IPS-18a (cell line): ENCODE measurements at regions not wholly inside any gene's neighbourhood (a gene's known extent, or its start where the extent isn't known, plus 50 kb on each side); places are given as distances from the start of the nearest gene placed in this dataset.

Experiments
- H3K27ac ChIP-seq: one replicate; pipeline ENCODE4 v1.5.1; 2013; ENCODE audit warnings: low read length
- H3K27me3 ChIP-seq: one replicate; pipeline ENCODE4 v1.6.1; 2013; ENCODE audit warnings: mild to moderate bottlenecking, low read length; ENCODE audit not compliant: control insufficient read depth, insufficient read depth
- H3K36me3 ChIP-seq: one replicate; pipeline ENCODE4 v1.6.1; 2013; ENCODE audit warnings: low read depth, low read length; ENCODE audit not compliant: control insufficient read depth
- H3K4me1 ChIP-seq: one replicate; pipeline ENCODE4 v1.6.1; 2013; ENCODE audit warnings: low read depth, low read length; ENCODE audit not compliant: control insufficient read depth
- H3K4me3 ChIP-seq: one replicate; pipeline ENCODE4 v1.5.1; 2013; ENCODE audit warnings: low read length
- H3K9ac ChIP-seq: one replicate; pipeline ENCODE4 v1.6.1; 2013; ENCODE audit warnings: mild to moderate bottlenecking, low read length, moderate library complexity
- H3K9me3 ChIP-seq: one replicate; pipeline ENCODE4 v1.6.1; 2013; ENCODE audit warnings: low read depth, low read length; ENCODE audit not compliant: control insufficient read depth

- Histone ChIP-seq H3K4me1 (peaks cover 3% of the 10 kb centered on the region), H3K36me3 (no peaks in the 10 kb centered on the region), H3K9me3 (no peaks in the 10 kb centered on the region), H3K27me3 (no peaks in the 10 kb centered on the region), H3K4me3 (no peak overlapping the region), H3K9ac (no peak overlapping the region), H3K27ac (no peak overlapping the region)
Observed at GRCh38 chr3:18843188-18843587, 305.1 kb upstream of the KCNH8 start.

- Histone ChIP-seq H3K9ac (no peak overlapping the region), H3K27me3 (no peaks in the 10 kb centered on the region), H3K4me3 (no peak overlapping the region), H3K4me1 (peaks cover 3% of the 10 kb centered on the region), H3K36me3 (no peaks in the 10 kb centered on the region), H3K27ac (no peak overlapping the region), H3K9me3 (no peaks in the 10 kb centered on the region)
Observed at GRCh38 chr3:18841422-18842343, 306.6 kb upstream of the KCNH8 start.

DNA sequence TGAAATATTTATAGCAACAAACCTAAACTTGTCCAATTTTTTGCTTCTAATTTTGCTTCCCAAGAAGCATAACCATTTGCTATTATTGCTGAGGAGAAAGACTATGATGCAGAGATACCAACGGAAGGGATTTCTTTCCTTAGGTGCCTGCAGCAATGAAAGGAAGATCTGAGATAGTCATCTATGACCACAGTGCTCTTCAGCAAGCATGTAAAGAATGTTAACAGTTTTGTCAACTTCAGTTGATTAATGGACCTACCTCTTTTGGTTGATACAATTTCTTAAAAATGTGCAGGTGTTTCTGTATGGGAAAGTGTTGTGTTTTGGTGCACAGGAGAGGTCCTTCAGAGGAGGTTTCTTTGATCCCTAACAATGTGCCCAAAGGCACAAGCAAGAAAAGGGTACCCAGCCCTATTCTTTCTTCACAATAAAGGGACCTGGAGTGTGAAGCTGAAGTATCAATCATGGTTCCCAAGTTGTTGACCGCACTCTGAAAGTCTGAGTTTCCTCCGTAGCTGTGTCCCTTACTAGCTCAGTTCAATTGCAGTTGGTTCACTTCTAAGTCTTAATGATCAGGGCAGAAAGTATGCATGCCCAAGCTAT lies 307.7 kb upstream of the KCNH8 start:
- no peaks in the 10 kb centered on the region for H3K27me3 ChIP-seq
- H3K4me3 ChIP-seq, result no peak overlapping the region
- no peak overlapping the region for H3K27ac ChIP-seq
- H3K9ac ChIP-seq, result no peak overlapping the region
- no peaks in the 10 kb centered on the region for H3K9me3 ChIP-seq
- peaks cover 4% of the 10 kb centered on the region for H3K4me1 ChIP-seq
- no peaks in the 10 kb centered on the region for H3K36me3 ChIP-seq

DNA sequence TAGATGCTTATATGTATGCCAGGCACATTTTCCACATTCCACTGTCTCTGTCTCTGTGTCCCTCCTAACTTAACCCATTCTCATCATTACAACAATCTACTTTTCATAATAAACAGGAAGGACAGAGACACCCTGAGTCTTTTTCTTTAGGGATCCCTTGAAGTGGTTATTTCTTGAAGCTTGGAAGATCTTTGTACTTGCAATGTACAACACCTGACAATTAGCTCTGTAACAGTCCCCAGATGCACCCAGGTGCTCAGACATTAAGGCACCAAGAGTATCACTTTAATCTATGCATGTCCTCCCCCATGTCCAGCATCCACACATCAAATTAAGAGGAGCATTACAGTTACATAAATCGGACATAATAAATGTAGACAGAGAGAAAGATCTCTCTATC lies 309.6 kb upstream of the KCNH8 start:
- Histone ChIP-seq H3K9me3 (no peaks in the 10 kb centered on the region), H3K27me3 (no peaks in the 10 kb centered on the region), H3K9ac (no peak overlapping the region), H3K4me1 (peaks cover 6% of the 10 kb centered on the region), H3K36me3 (no peaks in the 10 kb centered on the region), H3K4me3 (no peak overlapping the region), H3K27ac (no peak overlapping the region)

DNA sequence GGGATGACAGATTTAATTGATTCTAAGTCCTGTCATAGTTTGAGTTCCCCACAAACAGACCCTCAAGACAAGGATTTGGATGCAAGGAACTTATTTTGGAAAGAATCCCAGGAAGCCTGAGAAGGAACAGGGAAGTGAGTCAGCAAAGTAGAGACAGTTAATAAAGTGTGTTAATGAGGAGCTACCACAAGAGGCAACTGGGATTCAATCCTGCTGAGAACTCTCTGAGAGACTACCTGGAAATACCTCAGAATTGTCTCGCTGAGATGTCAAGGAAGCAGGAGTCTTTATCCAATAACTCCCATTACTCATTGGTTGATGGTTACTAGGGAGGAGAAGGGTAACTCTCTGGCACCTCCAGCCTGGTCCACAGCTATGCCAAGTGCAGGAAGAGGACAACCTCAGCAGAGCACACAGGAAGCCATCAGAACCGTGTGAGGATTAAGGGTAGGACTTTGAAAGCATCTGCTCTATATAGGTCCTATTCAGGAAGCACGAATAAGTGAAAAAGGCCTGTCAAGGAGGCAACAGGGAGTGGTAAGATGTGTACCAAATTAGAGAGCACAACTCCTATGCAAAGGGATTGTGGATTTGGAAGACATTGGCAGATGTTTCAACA lies 311.1 kb upstream of the KCNH8 start:
- H3K36me3 ChIP-seq, result no peaks in the 10 kb centered on the region
- no peak overlapping the region for H3K27ac ChIP-seq
- no peak overlapping the region for H3K9ac ChIP-seq
- no peaks in the 10 kb centered on the region for H3K27me3 ChIP-seq
- H3K9me3 ChIP-seq, result no peaks in the 10 kb centered on the region
- H3K4me1 ChIP-seq, result peaks cover 3% of the 10 kb centered on the region
- no peak overlapping the region for H3K4me3 ChIP-seq

DNA sequence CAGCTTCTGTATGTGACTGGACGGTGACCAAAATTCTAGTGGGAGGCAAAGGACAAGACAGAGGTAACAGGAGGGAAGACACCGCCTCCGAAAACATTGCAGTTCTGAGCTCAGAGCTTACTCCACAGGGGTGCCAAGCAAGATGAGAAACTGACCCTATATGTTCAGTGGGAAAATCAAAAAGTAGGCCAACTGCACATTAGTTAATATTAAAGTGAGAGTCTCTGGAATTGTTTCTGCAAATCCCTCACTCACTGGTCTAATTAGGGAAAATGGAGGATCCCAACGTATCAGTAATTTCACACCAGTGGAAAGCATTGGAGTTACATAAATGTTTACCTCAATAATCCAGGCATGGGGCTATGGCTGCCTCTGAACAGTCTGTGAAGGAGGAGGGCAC lies 313.3 kb upstream of the KCNH8 start:
- Histone ChIP-seq H3K36me3 (no peaks in the 10 kb centered on the region), H3K9ac (no peak overlapping the region), H3K4me1 (peaks cover 3% of the 10 kb centered on the region), H3K27me3 (no peaks in the 10 kb centered on the region), H3K4me3 (no peak overlapping the region), H3K9me3 (no peaks in the 10 kb centered on the region), H3K27ac (no peak overlapping the region)

DNA sequence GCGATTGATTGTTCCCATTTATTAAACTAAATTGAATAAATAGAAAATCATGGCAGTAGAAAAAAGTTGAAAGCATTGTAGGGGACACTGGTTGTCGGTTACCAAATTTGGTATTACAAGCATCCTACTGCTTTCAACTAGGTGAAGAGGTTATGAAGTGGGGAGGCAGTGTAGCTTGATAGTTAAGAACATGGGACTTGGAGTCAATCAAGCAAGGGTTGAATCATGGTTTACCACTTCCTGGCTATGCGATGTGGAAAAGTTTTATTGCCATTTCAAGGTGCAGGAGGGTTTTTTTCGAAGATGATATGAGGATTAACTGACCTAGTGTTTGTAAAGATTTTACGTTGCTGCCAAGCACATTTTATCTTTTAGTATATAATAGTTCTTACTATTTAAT lies 318.2 kb upstream of the KCNH8 start:
- no peak overlapping the region for H3K4me3 ChIP-seq

GRCh38 chr3:18828637-18829036 lies 319.7 kb upstream of the KCNH8 start:
- Histone ChIP-seq H3K4me3 (no peak overlapping the region), H3K27ac (no peak overlapping the region), H3K9me3 (no peaks in the 10 kb centered on the region), H3K36me3 (no peaks in the 10 kb centered on the region), H3K27me3 (no peaks in the 10 kb centered on the region), H3K4me1 (no peaks in the 10 kb centered on the region), H3K9ac (no peak overlapping the region)

More for the DNA sequence above, 318.2 kb upstream of the KCNH8 start:
- Histone ChIP-seq H3K9ac (no peak overlapping the region), H3K9me3 (no peaks in the 10 kb centered on the region), H3K27ac (no peak overlapping the region), H3K27me3 (no peaks in the 10 kb centered on the region), H3K36me3 (no peaks in the 10 kb centered on the region), H3K4me1 (no peaks in the 10 kb centered on the region)

DNA sequence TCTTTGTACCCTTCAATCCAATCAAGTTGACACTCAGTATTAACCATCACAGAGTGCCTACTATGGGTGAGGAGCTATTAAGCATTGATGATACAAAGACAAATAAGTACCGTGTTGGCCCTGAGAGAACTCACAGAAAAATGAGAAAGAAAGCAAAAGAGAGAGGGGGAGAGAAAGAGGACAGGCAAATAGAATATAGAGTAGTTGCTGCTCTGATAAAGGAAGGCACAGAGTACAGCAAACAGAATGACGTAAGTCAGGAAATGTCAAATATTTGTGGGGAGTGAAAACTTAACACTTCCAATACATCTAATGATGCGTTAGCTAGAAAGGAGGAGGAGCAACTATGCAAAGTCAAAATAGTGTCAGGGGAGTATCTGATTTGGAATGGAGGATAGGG lies 320.6 kb upstream of the KCNH8 start:
- H3K36me3 ChIP-seq, result no peaks in the 10 kb centered on the region
- H3K4me3 ChIP-seq, result no peak overlapping the region
- H3K9me3 ChIP-seq, result no peaks in the 10 kb centered on the region
- no peaks in the 10 kb centered on the region for H3K27me3 ChIP-seq
- no peak overlapping the region for H3K9ac ChIP-seq
- no peak overlapping the region for H3K27ac ChIP-seq
- no peaks in the 10 kb centered on the region for H3K4me1 ChIP-seq

- Histone ChIP-seq H3K9ac (no peak overlapping the region), H3K27me3 (no peaks in the 10 kb centered on the region), H3K4me3 (no peak overlapping the region), H3K27ac (no peak overlapping the region), H3K36me3 (no peaks in the 10 kb centered on the region), H3K9me3 (no peaks in the 10 kb centered on the region), H3K4me1 (no peaks in the 10 kb centered on the region)
Observed at GRCh38 chr3:18825665-18826064, 322.6 kb upstream of the KCNH8 start.

DNA sequence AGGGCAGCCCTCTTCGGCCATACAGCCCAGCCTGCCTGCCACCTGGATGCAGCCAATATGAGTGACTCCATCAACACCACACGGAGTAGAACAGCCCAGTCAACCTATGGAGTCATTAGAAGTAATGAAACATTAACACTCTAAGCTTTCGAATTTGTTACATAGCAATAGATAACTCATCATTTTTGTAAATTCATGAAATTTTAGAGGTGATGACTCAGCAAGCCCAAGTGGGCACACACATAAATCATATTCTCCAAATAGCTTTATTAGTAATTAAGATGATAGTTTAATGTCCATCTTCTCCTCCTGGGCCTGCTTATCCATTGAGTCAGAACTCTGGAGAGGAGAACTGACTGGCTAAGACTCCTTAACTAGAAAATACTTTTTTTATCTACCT lies 335.0 kb upstream of the KCNH8 start:
- Histone ChIP-seq H3K9me3 (no peaks in the 10 kb centered on the region), H3K36me3 (no peaks in the 10 kb centered on the region), H3K27ac (no peak overlapping the region), H3K27me3 (no peaks in the 10 kb centered on the region), H3K4me1 (no peaks in the 10 kb centered on the region), H3K9ac (no peak overlapping the region), H3K4me3 (no peak overlapping the region)
